ENCODE measurements at regions not wholly inside any gene's neighbourhood (a gene's known extent, or its start where the extent isn't known, plus 50 kb on each side); places are given as distances from the start of the nearest gene placed in this dataset.

DNA sequence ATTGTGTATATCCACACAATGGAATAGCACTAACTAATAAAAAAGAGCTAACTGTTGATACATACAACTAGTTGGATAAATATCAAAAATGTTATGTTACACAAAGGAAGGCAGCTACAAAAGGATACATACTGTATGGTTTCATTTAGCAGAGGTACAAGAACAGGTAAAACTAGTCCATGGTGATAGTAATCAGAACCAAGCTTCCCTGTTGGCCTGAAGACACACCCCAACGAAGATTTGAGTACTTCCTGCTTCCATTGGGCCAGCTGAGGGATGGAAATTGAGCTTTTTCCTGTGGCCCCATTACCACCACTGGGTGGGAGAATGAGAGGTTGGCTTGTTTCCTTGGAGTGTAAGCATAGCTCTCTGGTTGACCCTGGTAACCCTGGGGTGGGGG lies 117.3 kb upstream of the CADPS start:
- Histone ChIP-seq H3K9me3 (ENCODE audit: low read depth, low read length) (no peaks in the 10 kb centered on the region), H3K36me3 (ENCODE audit: insufficient read depth, low read length) (no peaks in the 10 kb centered on the region), H3K27me3 (ENCODE audit: insufficient read depth, low read length) (no peaks in the 10 kb centered on the region), H2AFZ (ENCODE audit: low read length) (no peak overlapping the region), H4K20me1 (ENCODE audit: insufficient read depth, low read length) (no peaks in the 10 kb centered on the region), H3K4me2 (ENCODE audit: insufficient read depth, low read length) (no peak overlapping the region), H3K27ac (ENCODE audit: low read depth, low read length) (no peak overlapping the region), H3K4me3 (ENCODE audit: insufficient read depth, low read length) (no peak overlapping the region), H3K4me1 (ENCODE audit: insufficient read depth, low read length) (no peaks in the 10 kb centered on the region), H3K79me2 (ENCODE audit: insufficient read depth, low read length) (no peaks in the 10 kb centered on the region)
- DNase-seq (ENCODE audit: insufficient read length, low spot score, missing footprints) = no peak
- TF ChIP-seq, protein P1, sequence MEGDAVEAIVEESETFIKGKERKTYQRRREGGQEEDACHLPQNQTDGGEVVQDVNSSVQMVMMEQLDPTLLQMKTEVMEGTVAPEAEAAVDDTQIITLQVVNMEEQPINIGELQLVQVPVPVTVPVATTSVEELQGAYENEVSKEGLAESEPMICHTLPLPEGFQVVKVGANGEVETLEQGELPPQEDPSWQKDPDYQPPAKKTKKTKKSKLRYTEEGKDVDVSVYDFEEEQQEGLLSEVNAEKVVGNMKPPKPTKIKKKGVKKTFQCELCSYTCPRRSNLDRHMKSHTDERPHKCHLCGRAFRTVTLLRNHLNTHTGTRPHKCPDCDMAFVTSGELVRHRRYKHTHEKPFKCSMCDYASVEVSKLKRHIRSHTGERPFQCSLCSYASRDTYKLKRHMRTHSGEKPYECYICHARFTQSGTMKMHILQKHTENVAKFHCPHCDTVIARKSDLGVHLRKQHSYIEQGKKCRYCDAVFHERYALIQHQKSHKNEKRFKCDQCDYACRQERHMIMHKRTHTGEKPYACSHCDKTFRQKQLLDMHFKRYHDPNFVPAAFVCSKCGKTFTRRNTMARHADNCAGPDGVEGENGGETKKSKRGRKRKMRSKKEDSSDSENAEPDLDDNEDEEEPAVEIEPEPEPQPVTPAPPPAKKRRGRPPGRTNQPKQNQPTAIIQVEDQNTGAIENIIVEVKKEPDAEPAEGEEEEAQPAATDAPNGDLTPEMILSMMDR (IDR thresholded peaks at IDR 0.05; ENCODE audit: extremely low read depth, low read depth, low read length) = no peak

DNA sequence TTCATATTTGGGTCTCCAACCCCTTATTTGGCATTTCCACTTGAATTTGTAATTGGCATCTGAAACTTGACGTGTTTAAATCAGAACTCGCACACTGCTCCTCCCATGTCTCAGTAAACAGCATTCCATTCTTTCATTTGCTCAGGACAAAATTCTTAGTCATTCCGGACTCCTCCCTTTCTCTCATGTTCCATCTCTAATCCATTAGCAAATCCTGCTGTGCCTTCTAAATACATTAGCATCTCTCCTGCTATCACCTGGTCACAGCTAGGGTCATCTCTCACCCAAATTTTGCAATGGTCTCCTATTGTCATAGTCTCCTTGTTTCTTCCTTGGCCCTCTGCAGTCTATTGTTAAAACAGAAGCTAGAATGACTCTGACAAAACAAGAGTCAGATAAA lies 119.9 kb upstream of the CADPS start:
- DNase-seq (ENCODE audit: insufficient read length, low spot score, missing footprints) = no peak
- Histone ChIP-seq H3K4me1 (ENCODE audit: insufficient read depth, low read length) (no peaks in the 10 kb centered on the region), H3K9me3 (ENCODE audit: low read depth, low read length) (no peaks in the 10 kb centered on the region), H4K20me1 (ENCODE audit: insufficient read depth, low read length) (no peaks in the 10 kb centered on the region), H3K4me2 (ENCODE audit: insufficient read depth, low read length) (no peak overlapping the region), H3K27ac (ENCODE audit: low read depth, low read length) (no peak overlapping the region), H2AFZ (ENCODE audit: low read length) (no peak overlapping the region), H3K36me3 (ENCODE audit: insufficient read depth, low read length) (no peaks in the 10 kb centered on the region), H3K4me3 (ENCODE audit: insufficient read depth, low read length) (no peak overlapping the region), H3K27me3 (ENCODE audit: insufficient read depth, low read length) (no peaks in the 10 kb centered on the region), H3K79me2 (ENCODE audit: insufficient read depth, low read length) (no peaks in the 10 kb centered on the region)
- TF ChIP-seq, protein P1 (IDR thresholded peaks at IDR 0.05; ENCODE audit: extremely low read depth, low read depth, low read length) = no peak

DNA sequence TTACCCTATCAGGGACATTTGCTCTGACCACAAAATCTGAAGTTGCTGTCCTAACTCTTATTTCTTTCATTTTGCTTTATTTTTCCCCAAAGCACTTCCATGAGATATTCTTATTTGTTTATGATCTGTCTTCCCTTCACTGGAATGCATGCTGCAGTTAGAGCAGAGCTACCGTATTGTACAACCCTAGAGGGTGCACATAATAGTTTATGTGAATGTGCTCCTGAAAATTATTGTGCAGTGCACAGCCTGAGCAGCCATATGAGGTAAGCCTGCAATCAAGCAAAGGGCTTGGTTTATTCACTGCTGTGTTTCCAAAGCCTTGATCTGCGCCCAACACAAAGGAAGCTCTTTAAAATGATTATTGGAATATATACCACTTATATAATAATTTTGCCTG lies 120.3 kb upstream of the CADPS start:
- no peak overlapping the region for H3K27ac ChIP-seq (ENCODE audit: low read depth, low read length)
- H2AFZ ChIP-seq (ENCODE audit: low read length) = no peak overlapping the region
- H3K4me3 ChIP-seq (ENCODE audit: insufficient read depth, low read length) = no peak overlapping the region
- no peak overlapping the region for H3K4me2 ChIP-seq (ENCODE audit: insufficient read depth, low read length)
- no peaks in the 10 kb centered on the region for H3K4me1 ChIP-seq (ENCODE audit: insufficient read depth, low read length)
- no peaks in the 10 kb centered on the region for H3K27me3 ChIP-seq (ENCODE audit: insufficient read depth, low read length)
- DNase-seq (ENCODE audit: insufficient read length, low spot score, missing footprints) = no peak
- no peaks in the 10 kb centered on the region for H3K36me3 ChIP-seq (ENCODE audit: insufficient read depth, low read length)
- TF ChIP-seq, protein P1 (IDR thresholded peaks at IDR 0.05; ENCODE audit: extremely low read depth, low read depth, low read length) = no peak
- no peaks in the 10 kb centered on the region for H3K79me2 ChIP-seq (ENCODE audit: insufficient read depth, low read length)
- H4K20me1 ChIP-seq (ENCODE audit: insufficient read depth, low read length) = no peaks in the 10 kb centered on the region
- H3K9me3 ChIP-seq (ENCODE audit: low read depth, low read length) = no peaks in the 10 kb centered on the region

DNA sequence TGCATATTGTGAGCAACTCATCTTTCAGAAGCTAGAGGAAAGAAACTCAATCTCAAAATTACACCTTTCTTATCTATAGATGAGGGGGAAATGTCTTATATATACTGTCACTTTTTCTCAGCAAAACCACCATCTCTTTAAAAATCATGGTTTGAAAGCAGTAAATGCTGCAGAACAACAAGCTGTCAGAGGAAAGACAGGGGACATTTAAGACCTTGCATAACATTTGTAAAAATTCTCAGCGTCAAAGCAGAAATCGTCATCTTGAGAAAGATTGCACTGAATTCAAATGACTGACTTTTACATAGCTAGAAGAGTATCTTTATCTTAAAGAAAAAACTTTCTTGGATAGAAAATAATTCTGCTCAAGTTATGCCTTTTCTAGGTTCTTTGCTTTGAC lies 122.2 kb upstream of the CADPS start:
- no peak for DNase-seq (ENCODE audit: insufficient read length, low spot score, missing footprints)
- no peaks in the 10 kb centered on the region for H3K9me3 ChIP-seq (ENCODE audit: low read depth, low read length)
- H3K27ac ChIP-seq (ENCODE audit: low read depth, low read length) = no peak overlapping the region
- H2AFZ ChIP-seq (ENCODE audit: low read length) = no peak overlapping the region
- H3K27me3 ChIP-seq (ENCODE audit: insufficient read depth, low read length) = no peaks in the 10 kb centered on the region
- no peaks in the 10 kb centered on the region for H4K20me1 ChIP-seq (ENCODE audit: insufficient read depth, low read length)
- H3K36me3 ChIP-seq (ENCODE audit: insufficient read depth, low read length) = no peaks in the 10 kb centered on the region
- no peak overlapping the region for H3K4me2 ChIP-seq (ENCODE audit: insufficient read depth, low read length)
- H3K4me3 ChIP-seq (ENCODE audit: insufficient read depth, low read length) = no peak overlapping the region
- TF ChIP-seq, protein P1 (IDR thresholded peaks at IDR 0.05; ENCODE audit: extremely low read depth, low read depth, low read length) = no peak
- no peaks in the 10 kb centered on the region for H3K79me2 ChIP-seq (ENCODE audit: insufficient read depth, low read length)
- no peaks in the 10 kb centered on the region for H3K4me1 ChIP-seq (ENCODE audit: insufficient read depth, low read length)
